Ishikawa (cell line): ENCODE measurements at regions not wholly inside any gene's neighbourhood (a gene's known extent, or its start where the extent isn't known, plus 50 kb on each side); places are given as distances from the start of the nearest gene placed in this dataset.

Experiments used
- CEBPB ChIP-seq: IDR thresholded peaks from 2 replicates; pipeline ENCODE4 v1.6.1; 2012
- EP300 ChIP-seq: IDR thresholded peaks from 2 replicates; pipeline ENCODE4 v1.6.1; 2012; ENCODE audit warnings: borderline replicate concordance
- NFIC ChIP-seq: IDR thresholded peaks from 2 replicates; pipeline ENCODE4 v1.6.1; 2012
- RAD21 ChIP-seq: IDR thresholded peaks from 2 replicates; pipeline ENCODE4 v1.6.1; 2012; ENCODE audit warnings: low read depth
- REST ChIP-seq: IDR thresholded peaks from 2 replicates; pipeline ENCODE4 v1.6.1; 2012; ENCODE audit warnings: low read depth, mild to moderate bottlenecking
- TAF1 ChIP-seq: IDR thresholded peaks from 2 replicates; pipeline ENCODE4 v1.6.1; 2012; ENCODE audit warnings: low read depth, mild to moderate bottlenecking
- TEAD4 ChIP-seq: IDR thresholded peaks from 2 replicates; pipeline ENCODE4 v1.6.1; 2012
- USF1 ChIP-seq: IDR thresholded peaks from 2 replicates; pipeline ENCODE4 v1.6.1; 2012
- ZBTB7A ChIP-seq: IDR thresholded peaks from 2 replicates; pipeline ENCODE4 v1.6.1; 2012; ENCODE audit warnings: low read depth

- TF ChIP-seq EP300 (no peak), CEBPB (no peak), RAD21 (no peak), TAF1 (no peak), NFIC (no peak), ZBTB7A (no peak), REST (no peak), TEAD4 (no peak), USF1 (no peak)
These were observed 259.6 kb upstream of the KCNJ16 start for GRCh38 chr17:69815406-69815805.
